ENCODE measurements at regions not wholly inside any gene's neighbourhood (a gene's known extent, or its start where the extent isn't known, plus 50 kb on each side); places are given as distances from the start of the nearest gene placed in this dataset.

- TF ChIP-seq POLR2A (IDR thresholded peaks at IDR 0.05) (no peak), CTCF (IDR thresholded peaks at IDR 0.05) (no peak)
These were observed 1196.5 kb downstream of the GALC start for GRCh38 chr14:86796221-86797074.
